KOPT-K1 (cell line): ENCODE measurements at regions not wholly inside any gene's neighbourhood (a gene's known extent, or its start where the extent isn't known, plus 50 kb on each side); places are given as distances from the start of the nearest gene placed in this dataset.

Experiments
- H3K27ac ChIP-seq: fragments of 200-600 bp; sonication (generic); 2 replicates; pipeline ENCODE4 v1.5.1; 2016; ENCODE audit warnings: antibody characterized with exemption, mild to moderate bottlenecking, low read depth, low read length; ENCODE audit not compliant: poor library complexity, severe bottlenecking
- H3K36me3 ChIP-seq: fragments of 200-600 bp; sonication (generic); 2 replicates; pipeline ENCODE4 v1.5.1; 2017; ENCODE audit warnings: antibody characterized with exemption, mild to moderate bottlenecking, low read length, moderate library complexity; ENCODE audit not compliant: insufficient read depth
- H3K9me3 ChIP-seq: fragments of 200-600 bp; sonication (generic); 2 replicates; pipeline ENCODE4 v1.5.1; 2017; ENCODE audit warnings: antibody characterized with exemption, low read length, mild to moderate bottlenecking; ENCODE audit not compliant: insufficient read depth, poor library complexity, severe bottlenecking

- H3K27ac ChIP-seq, result no peak overlapping the region
- no peaks in the 10 kb centered on the region for H3K9me3 ChIP-seq
- no peaks in the 10 kb centered on the region for H3K36me3 ChIP-seq
Measured at GRCh38 chr1:218686258-218686657, 341.1 kb downstream of the TGFB2 start.

- no peaks in the 10 kb centered on the region for H3K36me3 ChIP-seq
- H3K9me3 ChIP-seq, result no peaks in the 10 kb centered on the region
- H3K27ac ChIP-seq, result no peak overlapping the region
Measured at GRCh38 chr1:218686761-218687160, 341.6 kb downstream of the TGFB2 start.

- H3K27ac ChIP-seq, result no peak overlapping the region
- H3K9me3 ChIP-seq, result no peaks in the 10 kb centered on the region
- H3K36me3 ChIP-seq, result no peaks in the 10 kb centered on the region
Measured at GRCh38 chr1:218692808-218693207, 347.7 kb downstream of the TGFB2 start.

- no peaks in the 10 kb centered on the region for H3K36me3 ChIP-seq
- no peaks in the 10 kb centered on the region for H3K9me3 ChIP-seq
- no peak overlapping the region for H3K27ac ChIP-seq
Measured at GRCh38 chr1:218693599-218693998, 348.5 kb downstream of the TGFB2 start.

GRCh38 chr1:218694085-218694484, 348.9 kb downstream of the TGFB2 start:
- no peak overlapping the region for H3K27ac ChIP-seq
- no peaks in the 10 kb centered on the region for H3K9me3 ChIP-seq
- no peaks in the 10 kb centered on the region for H3K36me3 ChIP-seq

GRCh38 chr1:218694636-218695035, 349.5 kb downstream of the TGFB2 start:
- no peak overlapping the region for H3K27ac ChIP-seq
- no peaks in the 10 kb centered on the region for H3K36me3 ChIP-seq
- H3K9me3 ChIP-seq, result no peaks in the 10 kb centered on the region

- Histone ChIP-seq H3K27ac (no peak overlapping the region), H3K9me3 (no peaks in the 10 kb centered on the region), H3K36me3 (no peaks in the 10 kb centered on the region)
Measured at GRCh38 chr1:218695525-218695924, 350.4 kb downstream of the TGFB2 start.

GRCh38 chr1:218698141-218698540, 353.0 kb downstream of the TGFB2 start:
- Histone ChIP-seq H3K36me3 (no peaks in the 10 kb centered on the region), H3K27ac (no peak overlapping the region), H3K9me3 (no peaks in the 10 kb centered on the region)

GRCh38 chr1:218699421-218699820, 354.3 kb downstream of the TGFB2 start:
- no peak overlapping the region for H3K27ac ChIP-seq
- H3K36me3 ChIP-seq, result no peaks in the 10 kb centered on the region
- no peaks in the 10 kb centered on the region for H3K9me3 ChIP-seq

GRCh38 chr1:218699865-218700264, 354.7 kb downstream of the TGFB2 start:
- Histone ChIP-seq H3K27ac (no peak overlapping the region), H3K36me3 (no peaks in the 10 kb centered on the region), H3K9me3 (no peaks in the 10 kb centered on the region)

- Histone ChIP-seq H3K36me3 (no peaks in the 10 kb centered on the region), H3K9me3 (no peaks in the 10 kb centered on the region), H3K27ac (no peak overlapping the region)
Measured at GRCh38 chr1:218700666-218701065, 355.5 kb downstream of the TGFB2 start.

GRCh38 chr1:218701131-218701530, 356.0 kb downstream of the TGFB2 start:
- Histone ChIP-seq H3K27ac (no peak overlapping the region), H3K36me3 (no peaks in the 10 kb centered on the region), H3K9me3 (no peaks in the 10 kb centered on the region)

- Histone ChIP-seq H3K36me3 (no peaks in the 10 kb centered on the region), H3K9me3 (no peaks in the 10 kb centered on the region), H3K27ac (no peak overlapping the region)
Measured at GRCh38 chr1:218702775-218703174, 357.6 kb downstream of the TGFB2 start.

- Histone ChIP-seq H3K36me3 (no peaks in the 10 kb centered on the region), H3K27ac (no peak overlapping the region), H3K9me3 (no peaks in the 10 kb centered on the region)
Measured at GRCh38 chr1:218703836-218704235, 358.7 kb downstream of the TGFB2 start.

- H3K27ac ChIP-seq, result no peak overlapping the region
Measured at GRCh38 chr1:218705391-218705790, 360.3 kb downstream of the TGFB2 start.

GRCh38 chr1:218705911-218706893, 361.1 kb downstream of the TGFB2 start:
- Histone ChIP-seq H3K9me3 (no peaks in the 10 kb centered on the region), H3K27ac (no peak overlapping the region), H3K36me3 (no peaks in the 10 kb centered on the region)

More at GRCh38 chr1:218705391-218705790, 360.3 kb downstream of the TGFB2 start:
- no peaks in the 10 kb centered on the region for H3K9me3 ChIP-seq
- no peaks in the 10 kb centered on the region for H3K36me3 ChIP-seq
